GM12874 (cell line): ENCODE measurements at regions not wholly inside any gene's neighbourhood (a gene's known extent, or its start where the extent isn't known, plus 50 kb on each side); places are given as distances from the start of the nearest gene placed in this dataset.

Source experiments
- TF ChIP-seq, protein P1 (sequence below): IDR thresholded peaks from 2 replicates; pipeline ENCODE4 v1.5.1; 2011; ENCODE audit warnings: low read depth, mild to moderate bottlenecking, control low read depth, low read length, moderate library complexity; ENCODE audit not compliant: insufficient read depth

DNA sequence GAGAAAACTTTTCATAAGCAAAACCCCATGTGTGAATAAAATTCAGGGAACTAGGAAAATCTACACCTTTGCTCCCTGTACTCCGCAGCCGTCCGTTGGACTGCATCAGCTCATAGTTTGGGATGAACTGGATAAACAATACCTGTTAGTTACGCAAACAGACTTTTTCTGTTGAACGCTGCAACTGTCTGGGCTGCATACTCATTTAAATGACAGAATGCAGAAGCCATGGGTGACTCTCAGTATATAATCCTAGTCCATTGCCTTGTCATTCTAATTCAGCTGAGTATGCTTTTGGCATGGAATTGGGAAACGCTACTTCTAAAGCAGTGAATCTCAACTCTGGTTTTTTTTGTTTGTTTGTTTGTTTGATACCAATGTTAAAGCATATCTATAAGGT lies 151.6 kb downstream of the SLITRK1 start:
- TF ChIP-seq, protein P1, sequence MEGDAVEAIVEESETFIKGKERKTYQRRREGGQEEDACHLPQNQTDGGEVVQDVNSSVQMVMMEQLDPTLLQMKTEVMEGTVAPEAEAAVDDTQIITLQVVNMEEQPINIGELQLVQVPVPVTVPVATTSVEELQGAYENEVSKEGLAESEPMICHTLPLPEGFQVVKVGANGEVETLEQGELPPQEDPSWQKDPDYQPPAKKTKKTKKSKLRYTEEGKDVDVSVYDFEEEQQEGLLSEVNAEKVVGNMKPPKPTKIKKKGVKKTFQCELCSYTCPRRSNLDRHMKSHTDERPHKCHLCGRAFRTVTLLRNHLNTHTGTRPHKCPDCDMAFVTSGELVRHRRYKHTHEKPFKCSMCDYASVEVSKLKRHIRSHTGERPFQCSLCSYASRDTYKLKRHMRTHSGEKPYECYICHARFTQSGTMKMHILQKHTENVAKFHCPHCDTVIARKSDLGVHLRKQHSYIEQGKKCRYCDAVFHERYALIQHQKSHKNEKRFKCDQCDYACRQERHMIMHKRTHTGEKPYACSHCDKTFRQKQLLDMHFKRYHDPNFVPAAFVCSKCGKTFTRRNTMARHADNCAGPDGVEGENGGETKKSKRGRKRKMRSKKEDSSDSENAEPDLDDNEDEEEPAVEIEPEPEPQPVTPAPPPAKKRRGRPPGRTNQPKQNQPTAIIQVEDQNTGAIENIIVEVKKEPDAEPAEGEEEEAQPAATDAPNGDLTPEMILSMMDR: no peak

- TF ChIP-seq, protein P1: no peak
Observed at GRCh38 chr13:83722443-83722842, 159.8 kb downstream of the SLITRK1 start.

- TF ChIP-seq, protein P1: no peak
Observed at GRCh38 chr13:83716121-83716520, 166.2 kb downstream of the SLITRK1 start.

GRCh38 chr13:83714236-83714635 lies 168.0 kb downstream of the SLITRK1 start:
- TF ChIP-seq, protein P1: no peak

DNA sequence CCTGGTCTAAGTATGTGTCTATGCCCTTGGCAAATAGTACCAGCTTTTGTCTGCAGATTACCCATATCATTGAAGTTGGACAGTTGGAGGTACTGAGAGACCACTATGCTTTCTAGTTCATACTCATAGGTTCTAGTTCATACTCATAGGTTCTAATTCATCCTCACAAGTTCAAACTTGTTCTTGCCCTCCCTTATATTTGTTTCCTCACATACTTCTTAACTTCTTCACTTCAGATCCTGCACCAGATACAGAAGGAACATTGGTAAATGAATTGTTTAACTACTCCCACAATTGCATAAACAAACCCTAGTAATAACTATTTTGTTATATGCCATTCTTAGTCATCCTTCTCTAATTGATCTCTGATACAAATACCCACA lies 172.2 kb downstream of the SLITRK1 start:
- TF ChIP-seq, protein P1: no peak

- TF ChIP-seq, protein P1: no peak
Observed at GRCh38 chr13:83709426-83710132, 172.7 kb downstream of the SLITRK1 start.

- TF ChIP-seq, protein P1: no peak
Observed at GRCh38 chr13:83702021-83702420, 180.3 kb downstream of the SLITRK1 start.
